NCI-H345 (cell line): ENCODE measurements at regions not wholly inside any gene's neighbourhood (a gene's known extent, or its start where the extent isn't known, plus 50 kb on each side); places are given as distances from the start of the nearest gene placed in this dataset.
"Not testable (repeated sequence)": the region's sequence is repeated elsewhere in the genome, so short reads cannot be mapped to it uniquely, and the experiment has no call there.

Experiments
- DNase-seq: peaks from one replicate; lab custom pipeline; 2025; lab: John Stamatoyannopoulos, UW

DNA sequence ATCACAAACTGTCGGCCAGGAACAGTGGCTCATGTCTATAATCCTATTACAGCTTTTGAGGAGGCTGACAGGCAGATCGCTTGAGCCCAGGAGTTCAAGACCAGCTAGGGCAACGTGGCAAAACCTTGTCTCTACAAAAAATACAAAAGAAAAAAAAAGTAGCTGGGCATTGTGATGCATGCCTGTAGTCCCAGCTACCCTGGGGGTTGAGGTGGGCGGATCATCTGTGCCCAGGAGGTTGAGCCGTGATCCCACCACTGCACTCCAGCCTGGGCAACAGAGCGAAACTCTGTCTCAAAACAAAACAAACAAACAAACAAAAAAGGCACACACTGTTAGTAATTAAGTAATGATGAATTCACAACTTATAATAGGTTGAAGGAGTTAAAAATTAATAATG lies 441.5 kb upstream of the PCDH15 start:
- no peak for DNase-seq

DNA sequence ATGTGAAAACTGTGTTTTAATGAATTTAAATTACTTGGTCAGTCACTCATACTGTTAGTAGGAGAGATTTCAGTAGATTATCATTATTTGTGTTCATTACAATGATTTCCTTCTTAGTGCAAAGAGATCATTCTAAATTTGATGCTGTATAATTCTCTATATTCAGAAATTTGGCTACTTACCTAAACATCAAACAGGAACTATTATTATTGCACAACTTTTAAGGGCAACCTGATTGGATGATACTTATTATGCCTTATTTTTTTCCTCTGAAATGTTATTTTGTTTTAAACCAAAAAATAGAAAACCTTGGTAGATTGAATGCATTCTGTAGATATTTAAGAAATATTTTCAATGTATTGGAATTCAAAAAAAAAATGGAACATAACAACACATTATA lies 436.4 kb upstream of the PCDH15 start:
- DNase-seq = no peak

- DNase-seq = no peak
Measured at GRCh38 chr10:55233505-55233904, 432.5 kb upstream of the PCDH15 start.

- DNase-seq = no peak
Measured at GRCh38 chr10:55233090-55233489, 432.1 kb upstream of the PCDH15 start.

GRCh38 chr10:55232553-55232952 lies 431.5 kb upstream of the PCDH15 start:
- DNase-seq = no peak

DNA sequence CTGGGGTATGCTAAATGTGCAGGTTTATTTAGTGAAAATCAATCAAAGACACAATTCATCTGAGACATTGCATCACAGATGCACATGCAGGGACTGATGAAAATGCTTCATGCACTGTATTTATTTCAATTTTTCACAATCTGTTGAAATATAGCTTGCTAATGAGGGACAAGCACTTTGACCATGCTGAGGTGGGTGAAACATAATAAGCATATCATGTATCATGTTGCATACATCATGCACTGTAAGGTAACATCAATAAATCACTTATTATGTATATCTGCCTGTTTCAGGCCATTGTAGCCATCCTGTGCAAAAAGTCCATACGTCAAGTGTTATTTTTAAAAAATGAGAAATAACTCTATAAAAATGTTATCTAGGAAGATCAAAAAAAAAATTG lies 426.9 kb upstream of the PCDH15 start:
- DNase-seq = no peak

DNA sequence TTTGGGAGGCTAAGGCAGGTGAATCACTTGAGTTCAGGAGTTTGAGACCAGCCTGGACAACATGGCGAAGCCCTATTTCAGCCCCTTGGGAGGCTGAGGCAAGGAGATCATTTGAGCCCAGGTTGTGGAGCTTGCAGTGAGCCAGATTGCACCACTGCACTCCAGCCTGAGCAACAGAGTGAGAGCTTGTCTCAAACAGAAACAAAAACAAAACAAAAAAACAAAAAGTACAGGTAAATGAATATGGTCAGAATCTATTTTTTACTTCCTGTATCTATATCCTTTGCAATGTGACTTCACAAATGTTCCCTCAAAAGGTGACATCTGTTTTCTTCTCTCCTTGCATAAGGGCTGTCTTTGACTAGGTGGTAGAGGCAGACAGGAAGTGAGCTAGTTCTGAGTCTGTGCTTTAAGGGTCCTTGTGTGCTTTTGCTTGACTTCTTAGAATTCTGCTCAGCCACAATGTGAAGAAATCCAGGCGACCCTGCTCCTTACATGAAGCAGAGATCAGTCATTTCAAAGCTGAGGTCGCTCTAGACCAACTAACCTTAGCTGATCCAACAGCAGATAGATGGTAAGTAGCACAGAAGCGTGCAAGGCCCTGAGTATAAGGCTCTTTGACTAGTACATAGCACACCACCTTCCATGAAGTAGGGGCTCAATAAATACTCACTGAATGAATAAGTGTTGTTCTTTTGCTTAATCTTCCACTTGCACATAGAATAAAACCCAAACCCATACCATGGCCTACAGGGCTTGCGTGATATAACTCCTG lies 423.2 kb upstream of the PCDH15 start:
- no peak for DNase-seq

DNA sequence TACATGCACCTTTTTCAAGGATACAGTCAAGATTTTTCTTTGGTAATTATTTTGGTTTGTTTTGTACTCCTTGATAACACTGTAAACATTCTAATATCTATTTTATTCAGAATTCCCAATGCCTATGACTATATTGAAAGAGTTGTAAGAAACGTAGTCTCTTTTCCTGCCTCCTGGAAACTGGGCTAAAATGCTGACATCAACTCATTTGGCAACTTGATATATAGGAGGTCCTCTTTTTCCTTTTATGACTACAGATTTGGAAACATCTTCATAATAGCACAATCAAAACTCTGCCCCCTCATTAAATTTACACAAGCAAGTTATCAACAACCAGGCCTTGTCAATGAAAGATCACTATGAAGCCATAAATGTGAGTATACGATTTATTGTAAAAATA lies 422.3 kb upstream of the PCDH15 start:
- no peak for DNase-seq

DNA sequence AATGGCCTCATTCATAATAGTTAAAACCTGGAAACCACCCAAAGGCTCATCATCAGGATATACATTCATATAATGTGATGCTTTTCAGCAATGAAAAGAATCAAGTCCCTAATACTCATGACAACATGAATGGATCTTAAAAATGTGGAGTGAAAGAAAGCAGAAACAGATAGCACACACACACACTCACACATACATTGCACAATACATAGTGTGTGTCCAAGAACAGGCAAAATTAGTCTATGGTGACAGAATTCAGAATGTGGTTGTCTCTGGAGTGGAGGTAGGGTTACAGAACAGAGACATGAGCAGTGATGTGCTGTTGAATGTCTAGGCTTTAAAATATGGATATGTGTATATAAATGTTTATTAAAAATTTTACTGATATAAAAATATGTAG lies 419.9 kb upstream of the PCDH15 start:
- DNase-seq = no peak

DNA sequence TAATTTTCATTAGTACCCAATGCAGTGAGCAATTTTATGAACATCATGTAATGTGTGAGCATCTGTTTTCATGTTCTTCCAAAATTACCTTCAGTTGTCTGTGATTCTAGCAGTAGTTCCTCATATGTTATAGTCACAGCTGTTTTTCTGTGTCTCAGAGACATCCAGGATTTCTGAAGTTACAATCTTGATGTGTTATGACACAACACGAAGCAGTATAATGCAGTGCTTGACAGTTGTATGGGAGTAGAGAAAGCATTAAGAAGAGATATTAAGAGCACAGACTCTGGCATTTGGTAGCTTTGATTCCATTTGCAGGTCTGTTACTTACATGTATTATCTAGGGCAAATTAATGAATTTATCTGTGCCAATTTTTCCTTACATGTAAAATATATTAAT lies 414.7 kb upstream of the PCDH15 start:
- DNase-seq = no peak

DNA sequence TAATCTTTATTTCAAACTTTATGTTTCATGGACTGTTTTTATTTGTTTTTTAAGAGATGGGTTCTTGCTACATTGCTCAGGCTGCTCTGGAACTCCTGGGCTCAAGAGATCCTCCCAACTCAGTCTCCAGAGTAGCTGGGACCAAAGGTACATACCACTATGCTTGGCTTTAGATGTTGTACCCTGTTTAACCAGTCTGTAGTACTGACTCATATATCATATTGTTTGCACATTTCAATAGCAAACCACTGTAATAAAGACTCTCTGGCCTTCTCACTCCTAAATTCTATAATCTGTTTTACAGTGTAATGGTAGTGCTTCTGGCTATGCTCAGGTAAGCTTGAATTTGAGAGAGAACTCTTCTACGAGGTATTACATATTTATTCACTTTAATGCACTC lies 413.6 kb upstream of the PCDH15 start:
- DNase-seq = no peak

DNA sequence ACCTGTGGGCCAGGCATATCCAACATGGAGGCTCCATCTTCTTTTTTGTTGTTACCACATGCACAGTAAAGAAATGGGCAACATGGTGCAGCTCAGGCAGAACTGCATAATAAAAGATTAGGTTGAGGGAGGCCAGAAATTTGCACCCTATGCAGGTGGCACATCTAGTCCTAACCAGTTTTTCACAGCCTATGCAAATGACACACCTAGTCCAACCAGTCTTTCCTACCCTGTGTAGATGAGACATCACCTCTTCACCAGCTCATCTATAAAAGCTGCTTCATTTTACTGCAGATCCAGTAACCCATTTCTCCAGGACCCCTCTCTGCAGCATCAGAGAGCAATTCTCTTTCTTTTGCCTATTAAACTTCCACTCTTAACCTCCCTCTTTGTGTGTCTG lies 411.0 kb upstream of the PCDH15 start:
- no peak for DNase-seq

GRCh38 chr10:55203874-55204273 lies 402.8 kb upstream of the PCDH15 start:
- DNase-seq = no peak

GRCh38 chr10:55203319-55203718 lies 402.3 kb upstream of the PCDH15 start:
- no peak for DNase-seq

DNA sequence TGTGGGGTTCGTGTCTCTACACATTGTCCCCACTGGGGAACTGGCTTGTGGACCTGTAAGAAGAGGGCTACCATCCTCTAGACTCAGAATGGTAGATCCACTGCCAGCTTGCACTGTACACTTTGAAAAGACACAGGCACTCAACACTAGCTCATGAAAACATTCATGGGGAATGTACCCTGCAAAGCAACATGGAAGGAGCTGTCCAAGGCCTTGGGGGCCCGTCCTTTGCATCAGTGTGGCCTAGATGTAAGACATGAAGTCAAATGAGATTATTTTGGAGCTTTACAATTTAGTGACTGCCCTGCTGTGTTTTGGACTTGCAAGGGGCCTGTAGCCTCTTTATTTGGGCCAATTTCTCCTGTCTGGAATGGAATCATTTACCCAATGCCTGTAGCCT lies 399.0 kb upstream of the PCDH15 start:
- no peak for DNase-seq

- DNase-seq = no peak
Measured at GRCh38 chr10:55191236-55191860, 390.3 kb upstream of the PCDH15 start.

DNA sequence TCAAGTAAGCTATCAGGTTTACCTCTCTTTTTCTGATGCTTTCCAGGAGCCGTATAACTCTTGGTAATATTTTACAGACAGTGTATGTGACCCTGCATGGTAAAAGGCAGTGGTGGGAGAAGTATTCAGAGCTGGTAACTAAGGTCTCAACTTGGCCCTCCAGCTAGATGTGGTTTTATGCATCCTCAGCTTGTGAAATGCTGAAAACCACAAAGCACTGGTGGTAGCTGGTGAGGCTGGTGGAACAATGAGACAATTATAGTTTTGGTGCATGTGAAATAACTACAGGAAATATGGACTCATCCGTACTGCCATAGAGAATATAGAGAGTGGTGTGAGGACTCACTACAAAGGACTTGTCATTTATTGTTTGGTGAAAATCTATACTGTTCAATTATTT lies 383.0 kb upstream of the PCDH15 start:
- no peak for DNase-seq

DNA sequence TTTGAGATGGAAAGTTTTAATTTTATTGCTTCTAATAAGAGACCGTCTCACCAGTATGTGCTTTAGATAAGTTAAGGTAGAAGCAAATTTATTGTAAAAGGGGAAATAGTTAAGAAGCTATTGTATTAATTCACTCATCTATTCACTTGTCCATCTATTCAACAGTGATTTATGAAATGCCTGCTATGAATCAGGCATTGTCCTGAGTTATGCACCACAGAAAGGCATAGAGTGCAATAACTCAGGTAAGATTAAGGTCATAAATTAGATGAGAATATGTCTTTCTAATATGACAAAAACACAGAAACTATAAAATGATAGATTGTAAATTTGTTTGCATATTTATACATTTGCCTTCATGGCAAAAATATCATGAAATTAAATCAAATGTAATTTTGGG lies 379.3 kb upstream of the PCDH15 start:
- DNase-seq = no peak

- DNase-seq = no peak
Measured at GRCh38 chr10:55174419-55174818, 373.4 kb upstream of the PCDH15 start.

- DNase-seq = no peak
Measured at GRCh38 chr10:55169493-55169892, 368.5 kb upstream of the PCDH15 start.

GRCh38 chr10:55168343-55168742 lies 367.3 kb upstream of the PCDH15 start:
- no peak for DNase-seq

GRCh38 chr10:55163388-55163979 lies 362.5 kb upstream of the PCDH15 start:
- no peak for DNase-seq

- not testable (repeated sequence) for DNase-seq
Measured at GRCh38 chr10:55162321-55162720, 361.3 kb upstream of the PCDH15 start.
